CD14-positive monocyte (primary cell): ENCODE measurements at regions not wholly inside any gene's neighbourhood (a gene's known extent, or its start where the extent isn't known, plus 50 kb on each side); places are given as distances from the start of the nearest gene placed in this dataset.
A peak's percentile ranks its signal among the peaks of the same experiment; 100 is the strongest.

Experiments used
- DNase-seq, 3 donors: peaks; one replicate each; pipeline ENCODE4 v3.0.0-alpha.2; 2011 to 2022
- H2AFZ ChIP-seq: 2 replicates; pipeline ENCODE4 v1.6.0; 2012; ENCODE audit warnings: mild to moderate bottlenecking, low read depth, low read length, inconsistent platforms; ENCODE audit not compliant: insufficient read depth, poor library complexity, severe bottlenecking
- H3K27ac ChIP-seq, 2 donors: 1 replicate in 1 of 2; 2 replicates in 1 of 2; pipeline ENCODE4 v1.5.1; 2012 to 2013; ENCODE audit warnings: low read length in 2 of 2, control low read depth in 1 of 2, inconsistent platforms in 1 of 2, low read depth in 1 of 2, mild to moderate bottlenecking in 1 of 2
- H3K27me3 ChIP-seq, 2 donors: one replicate each; pipeline versions ENCODE4 v1.6.0 to v1.6.1; 2011 to 2013; ENCODE audit warnings: low read length in 2 of 2; ENCODE audit not compliant: control insufficient read depth in 2 of 2, insufficient read depth in 2 of 2
- H3K36me3 ChIP-seq, 2 donors: replicated peaks in 1 of 2; 1 replicate in 1 of 2; 2 replicates in 1 of 2; pipeline versions ENCODE4 v1.5.1 to v1.6.1; 2012 to 2013; ENCODE audit warnings: low read length in 2 of 2, control low read depth in 1 of 2, inconsistent platforms in 1 of 2, mild to moderate bottlenecking in 1 of 2; ENCODE audit not compliant: insufficient read depth in 2 of 2, control insufficient read depth in 1 of 2
- H3K4me1 ChIP-seq, 2 donors: 1 replicate in 1 of 2; 2 replicates in 1 of 2; pipeline versions ENCODE4 v1.5.1 to v1.6.1; 2012 to 2013; ENCODE audit warnings: low read length in 2 of 2, control low read depth in 1 of 2, inconsistent platforms in 1 of 2, mild to moderate bottlenecking in 1 of 2, moderate library complexity in 1 of 2; ENCODE audit not compliant: insufficient read depth in 2 of 2, control insufficient read depth in 1 of 2
- H3K4me2 ChIP-seq: replicated peaks from 2 replicates; pipeline ENCODE3; 2012; ENCODE audit warnings: low read length, moderate library complexity, mild to moderate bottlenecking; ENCODE audit not compliant: poor library complexity, severe bottlenecking; ENCODE audit errors: extremely low read depth
- H3K4me3 ChIP-seq, 3 experiments: fragments of 200-600 bp in 1 of 3; sonication (generic) in 1 of 3; replicated peaks in 1 of 3; 1 replicate in 2 of 3; 2 replicates in 1 of 3; pipeline ENCODE4 v1.5.1; 2011 to 2013; ENCODE audit warnings: low read length in 3 of 3, mild to moderate bottlenecking in 3 of 3, control low read depth in 2 of 3, low read depth in 2 of 3, inconsistent platforms in 1 of 3, moderate library complexity in 1 of 3
- H3K79me2 ChIP-seq: 2 replicates; pipeline ENCODE4 v1.6.0; 2012; ENCODE audit warnings: mild to moderate bottlenecking, control low read depth, inconsistent platforms, low read length, moderate library complexity; ENCODE audit not compliant: insufficient read depth
- H3K9ac ChIP-seq: 2 replicates; pipeline ENCODE4 v1.6.0; 2017; ENCODE audit warnings: low read length, mild to moderate bottlenecking; ENCODE audit not compliant: insufficient read depth, poor library complexity, severe bottlenecking
- H3K9me3 ChIP-seq, 2 donors: replicated peaks in 1 of 2; 1 replicate in 1 of 2; 2 replicates in 1 of 2; pipeline versions ENCODE4 v1.5.1 to v1.6.1; 2012 to 2013; ENCODE audit warnings: low read length in 2 of 2, control low read depth in 1 of 2; ENCODE audit not compliant: control insufficient read depth in 1 of 2, insufficient read depth in 1 of 2
- H4K20me1 ChIP-seq: 2 replicates; pipeline ENCODE4 v1.6.0; 2012; ENCODE audit warnings: mild to moderate bottlenecking, low read length, control low read depth, moderate library complexity; ENCODE audit not compliant: insufficient read depth
- H3K27ac Mint-ChIP-seq, 7 donors: one replicate each; pipeline ENCODE4 v1.8.0; 2020; ENCODE audit warnings: mild to moderate bottlenecking in 7 of 7, mixed read lengths in 7 of 7, moderate library complexity in 6 of 7, inconsistent platforms in 2 of 7
- H3K27me3 Mint-ChIP-seq, 3 donors: one replicate each; pipeline ENCODE4 v1.8.0; 2021 to 2022; ENCODE audit warnings: low read depth in 3 of 3, mild to moderate bottlenecking in 3 of 3, mixed read lengths in 3 of 3, moderate library complexity in 3 of 3, inconsistent platforms in 1 of 3
- H3K36me3 Mint-ChIP-seq, 2 donors: one replicate each; pipeline ENCODE4 v1.8.0; 2020; ENCODE audit warnings: mixed read lengths in 2 of 2, inconsistent platforms in 1 of 2, mild to moderate bottlenecking in 1 of 2
- H3K4me1 Mint-ChIP-seq: one replicate; pipeline ENCODE4 v1.8.0; 2020; ENCODE audit warnings: mild to moderate bottlenecking, mixed read lengths
- H3K4me3 Mint-ChIP-seq, 2 donors: one replicate each; pipeline ENCODE4 v1.8.0; 2020; ENCODE audit warnings: mild to moderate bottlenecking in 2 of 2, mixed read lengths in 2 of 2, moderate library complexity in 1 of 2
- H3K9me3 Mint-ChIP-seq, 7 donors: one replicate each; pipeline ENCODE4 v1.8.0; 2020 to 2022; ENCODE audit warnings: mixed read lengths in 7 of 7, mild to moderate bottlenecking in 6 of 7, moderate library complexity in 6 of 7, inconsistent platforms in 2 of 7
- WGBS: methylation state at CpG from one replicate; pipeline ENCODE4 v1.1.5; 2013; ENCODE audit warnings: missing lambda C conversion rate; ENCODE audit not compliant: insufficient coverage; 5-methylcytosine and 5-hydroxymethylcytosine counted together
- intact Hi-C, 2 donors: fragments of 100-400 bp; cut with micrococcal nuclease; formaldehyde crosslinking; loops; one replicate each; pipeline versions ENCODE4 v1.15.0 to v1.15.1; 2023
- TF ChIP-seq, protein P1 (sequence below): fragments of 200-600 bp; IDR thresholded peaks from one replicate; pipeline ENCODE4 v1.8.0; 2022; ENCODE audit warnings: antibody characterized with exemption, mild to moderate bottlenecking

GRCh38 chr7:46210467-46210866 lies 289.4 kb upstream of the IGFBP3 start:
- no peak overlapping the region for H3K27ac Mint-ChIP-seq
- H3K36me3 ChIP-seq, result no peaks in the 10 kb centered on the region
- 94% methylated on average over 2 of the region's 3 CpGs for WGBS
- H3K4me3 Mint-ChIP-seq, result no peak overlapping the region
- H3K36me3 Mint-ChIP-seq, result no peaks in the 10 kb centered on the region
- no peaks in the 10 kb centered on the region for H3K27me3 ChIP-seq
- no peak overlapping the region for H2AFZ ChIP-seq
- H3K79me2 ChIP-seq, result no peaks in the 10 kb centered on the region
- no peak for DNase-seq
- H3K9ac ChIP-seq, result no peak overlapping the region
- H3K27me3 Mint-ChIP-seq, result peaks cover 0 to 2% (median 1%) of the 10 kb centered on the region in 3 donors
- no peak overlapping the region for H3K27ac ChIP-seq
- H3K4me1 ChIP-seq, result no peaks in the 10 kb centered on the region
- no peaks in the 10 kb centered on the region for H3K4me1 Mint-ChIP-seq
- H3K4me3 ChIP-seq, result no peak overlapping the region
- H4K20me1 ChIP-seq, result no peaks in the 10 kb centered on the region
- peaks cover 2 to 10% (median 2%) of the 10 kb centered on the region in 7 donors for H3K9me3 Mint-ChIP-seq
- intact Hi-C loops, result no loop called here
- TF ChIP-seq, protein P1, sequence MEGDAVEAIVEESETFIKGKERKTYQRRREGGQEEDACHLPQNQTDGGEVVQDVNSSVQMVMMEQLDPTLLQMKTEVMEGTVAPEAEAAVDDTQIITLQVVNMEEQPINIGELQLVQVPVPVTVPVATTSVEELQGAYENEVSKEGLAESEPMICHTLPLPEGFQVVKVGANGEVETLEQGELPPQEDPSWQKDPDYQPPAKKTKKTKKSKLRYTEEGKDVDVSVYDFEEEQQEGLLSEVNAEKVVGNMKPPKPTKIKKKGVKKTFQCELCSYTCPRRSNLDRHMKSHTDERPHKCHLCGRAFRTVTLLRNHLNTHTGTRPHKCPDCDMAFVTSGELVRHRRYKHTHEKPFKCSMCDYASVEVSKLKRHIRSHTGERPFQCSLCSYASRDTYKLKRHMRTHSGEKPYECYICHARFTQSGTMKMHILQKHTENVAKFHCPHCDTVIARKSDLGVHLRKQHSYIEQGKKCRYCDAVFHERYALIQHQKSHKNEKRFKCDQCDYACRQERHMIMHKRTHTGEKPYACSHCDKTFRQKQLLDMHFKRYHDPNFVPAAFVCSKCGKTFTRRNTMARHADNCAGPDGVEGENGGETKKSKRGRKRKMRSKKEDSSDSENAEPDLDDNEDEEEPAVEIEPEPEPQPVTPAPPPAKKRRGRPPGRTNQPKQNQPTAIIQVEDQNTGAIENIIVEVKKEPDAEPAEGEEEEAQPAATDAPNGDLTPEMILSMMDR, result no peak
- H3K4me2 ChIP-seq, result no peak overlapping the region
- H3K9me3 ChIP-seq, result no peaks in the 10 kb centered on the region

DNA sequence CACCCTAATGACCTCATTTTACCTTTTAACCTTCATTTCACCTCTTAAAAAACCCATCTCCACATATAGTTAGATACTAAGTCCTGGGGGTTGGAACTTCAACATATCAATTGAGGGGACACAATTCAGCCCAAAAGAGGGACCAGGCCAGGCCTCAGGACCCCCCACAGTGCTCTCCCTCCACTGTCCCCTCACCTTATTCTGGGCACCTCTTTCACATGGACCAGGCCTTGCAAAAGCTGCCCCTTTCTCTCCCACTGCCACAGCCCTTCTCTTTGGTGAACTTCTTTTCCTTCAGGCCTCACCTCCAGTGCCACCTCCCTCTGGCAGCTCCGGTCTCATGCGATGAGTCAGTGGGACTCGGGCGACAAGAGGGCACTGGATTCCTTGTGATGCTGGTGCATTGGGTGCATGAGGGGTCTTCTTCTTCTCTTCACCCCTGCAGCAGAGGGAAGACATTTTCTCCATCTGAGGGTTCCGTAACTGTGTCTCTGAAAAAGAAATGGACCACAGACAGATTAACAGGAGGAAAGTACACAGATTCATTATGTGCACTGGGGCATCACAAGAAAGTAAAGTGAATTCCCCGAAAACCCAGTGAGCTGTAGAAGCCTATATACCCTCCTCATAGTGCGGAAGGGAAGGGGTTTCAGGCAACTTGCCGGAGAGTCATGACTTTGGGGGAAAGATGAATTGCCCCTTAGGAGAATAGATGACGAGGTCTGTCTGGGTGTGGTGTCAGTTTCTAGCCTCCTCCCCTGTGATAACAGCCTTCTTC lies 288.7 kb upstream of the IGFBP3 start:
- Mint-ChIP-seq H3K27me3 (peaks cover 0 to 2% (median 1%) of the 10 kb centered on the region in 3 donors), H3K27ac (peak overlapping the region in 1 of 7 donors; percentile 0), H3K36me3 (no peaks in the 10 kb centered on the region), H3K4me3 (no peak overlapping the region), H3K9me3 (peaks cover 0 to 12% (median 2%) of the 10 kb centered on the region in 7 donors), H3K4me1 (no peaks in the 10 kb centered on the region)
- TF ChIP-seq, protein P1, result no peak
- Histone ChIP-seq H3K79me2 (no peaks in the 10 kb centered on the region), H3K27ac (no peak overlapping the region), H3K9me3 (no peaks in the 10 kb centered on the region), H2AFZ (no peak overlapping the region), H3K27me3 (no peaks in the 10 kb centered on the region), H3K4me3 (no peak overlapping the region), H3K36me3 (no peaks in the 10 kb centered on the region), H3K4me1 (no peaks in the 10 kb centered on the region), H3K9ac (no peak overlapping the region), H4K20me1 (no peaks in the 10 kb centered on the region), H3K4me2 (no peak overlapping the region)
- DNase-seq, result no peak
- WGBS, result 100% methylated on average over 1 of the region's 9 CpGs
- intact Hi-C loops, result no loop called here
